ENCODE measurements at regions not wholly inside any gene's neighbourhood (a gene's known extent, or its start where the extent isn't known, plus 50 kb on each side); places are given as distances from the start of the nearest gene placed in this dataset.

DNA sequence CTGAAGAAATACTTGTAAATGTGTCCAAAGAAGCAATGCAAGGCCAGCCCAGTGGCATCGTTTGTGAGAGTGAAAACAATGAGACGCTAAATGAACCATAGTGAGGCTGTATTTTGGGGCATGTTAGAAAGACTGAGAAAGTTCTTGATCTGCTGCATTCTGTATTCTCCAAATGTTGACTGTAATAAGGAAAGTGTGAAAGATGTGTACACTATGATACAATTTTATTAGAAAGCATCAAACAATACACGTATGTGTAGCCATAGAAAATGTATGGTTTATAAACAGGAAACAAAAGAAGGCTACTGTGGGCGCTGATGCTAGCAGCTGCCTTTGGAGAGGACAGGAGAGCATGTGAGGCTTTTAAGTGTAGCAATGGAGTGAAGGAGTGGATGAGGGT lies 233.5 kb upstream of the E2F8 start:
- H4K20me1 ChIP-seq (ENCODE audit: insufficient read depth, low read length), result no peaks in the 10 kb centered on the region
- TF ChIP-seq, protein P1, sequence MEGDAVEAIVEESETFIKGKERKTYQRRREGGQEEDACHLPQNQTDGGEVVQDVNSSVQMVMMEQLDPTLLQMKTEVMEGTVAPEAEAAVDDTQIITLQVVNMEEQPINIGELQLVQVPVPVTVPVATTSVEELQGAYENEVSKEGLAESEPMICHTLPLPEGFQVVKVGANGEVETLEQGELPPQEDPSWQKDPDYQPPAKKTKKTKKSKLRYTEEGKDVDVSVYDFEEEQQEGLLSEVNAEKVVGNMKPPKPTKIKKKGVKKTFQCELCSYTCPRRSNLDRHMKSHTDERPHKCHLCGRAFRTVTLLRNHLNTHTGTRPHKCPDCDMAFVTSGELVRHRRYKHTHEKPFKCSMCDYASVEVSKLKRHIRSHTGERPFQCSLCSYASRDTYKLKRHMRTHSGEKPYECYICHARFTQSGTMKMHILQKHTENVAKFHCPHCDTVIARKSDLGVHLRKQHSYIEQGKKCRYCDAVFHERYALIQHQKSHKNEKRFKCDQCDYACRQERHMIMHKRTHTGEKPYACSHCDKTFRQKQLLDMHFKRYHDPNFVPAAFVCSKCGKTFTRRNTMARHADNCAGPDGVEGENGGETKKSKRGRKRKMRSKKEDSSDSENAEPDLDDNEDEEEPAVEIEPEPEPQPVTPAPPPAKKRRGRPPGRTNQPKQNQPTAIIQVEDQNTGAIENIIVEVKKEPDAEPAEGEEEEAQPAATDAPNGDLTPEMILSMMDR (IDR thresholded peaks at IDR 0.05; ENCODE audit: low read depth, low read length), result no peak
- TF ChIP-seq EZH2phosphoT487 (IDR thresholded peaks at IDR 0.05; ENCODE audit: low read depth), result no peak
- no peaks in the 10 kb centered on the region for H3K79me2 ChIP-seq (ENCODE audit: low read length)

DNA sequence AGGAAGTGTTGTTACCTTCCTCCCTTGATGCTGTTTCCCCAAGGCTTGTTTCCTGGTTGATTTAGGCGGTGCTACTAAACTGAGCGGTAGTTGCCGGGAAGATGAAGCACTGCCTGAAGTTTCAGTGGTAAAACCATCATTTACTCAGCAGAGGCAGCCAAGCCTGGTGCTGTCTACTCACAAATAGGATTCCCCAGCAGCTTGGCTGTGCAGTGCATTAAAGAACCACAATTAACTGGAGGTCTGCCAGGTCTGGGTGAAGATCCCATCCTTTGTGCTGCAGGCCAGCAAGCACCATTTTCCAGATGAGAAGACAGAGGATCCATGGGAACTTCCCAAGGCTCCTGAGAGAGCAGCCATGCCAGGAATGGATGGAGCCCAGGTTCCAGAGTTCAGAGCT lies 231.9 kb upstream of the E2F8 start:
- Histone ChIP-seq H3K4me2 (ENCODE audit: low read length) (no peak overlapping the region), H3K4me1 (ENCODE audit: low read length) (no peaks in the 10 kb centered on the region), H3K27ac (ENCODE audit: low read length) (no peak overlapping the region), H2AFZ (ENCODE audit: low read depth, low read length) (no peak overlapping the region), H3K4me3 (ENCODE audit: low read length) (no peak overlapping the region), H3K36me3 (replicated peaks; ENCODE audit: low read depth, low read length) (no peaks in the 10 kb centered on the region), H3K79me2 (ENCODE audit: low read length) (no peaks in the 10 kb centered on the region), H4K20me1 (ENCODE audit: insufficient read depth, low read length) (no peaks in the 10 kb centered on the region), H3K9me3 (ENCODE audit: insufficient read depth, low read length) (no peaks in the 10 kb centered on the region), H3K27me3 (ENCODE audit: low read depth, low read length) (peaks cover 66% of the 10 kb centered on the region), H3K9ac (ENCODE audit: low read length) (no peak overlapping the region)
- TF ChIP-seq, protein P1 (IDR thresholded peaks at IDR 0.05; ENCODE audit: low read depth, low read length), result no peak
- TF ChIP-seq EZH2phosphoT487 (IDR thresholded peaks at IDR 0.05; ENCODE audit: low read depth), result no peak

More for the DNA sequence above, 233.5 kb upstream of the E2F8 start:
- no peaks in the 10 kb centered on the region for H3K9me3 ChIP-seq (ENCODE audit: insufficient read depth, low read length)
- H3K4me3 ChIP-seq (ENCODE audit: low read length), result no peak overlapping the region
- no peak overlapping the region for H2AFZ ChIP-seq (ENCODE audit: low read depth, low read length)
- H3K27ac ChIP-seq (ENCODE audit: low read length), result no peak overlapping the region
- H3K36me3 ChIP-seq (replicated peaks; ENCODE audit: low read depth, low read length), result no peaks in the 10 kb centered on the region
- H3K4me1 ChIP-seq (ENCODE audit: low read length), result no peaks in the 10 kb centered on the region
- no peak overlapping the region for H3K4me2 ChIP-seq (ENCODE audit: low read length)
- peaks cover 68% of the 10 kb centered on the region for H3K27me3 ChIP-seq (ENCODE audit: low read depth, low read length)
- H3K9ac ChIP-seq (ENCODE audit: low read length), result no peak overlapping the region

DNA sequence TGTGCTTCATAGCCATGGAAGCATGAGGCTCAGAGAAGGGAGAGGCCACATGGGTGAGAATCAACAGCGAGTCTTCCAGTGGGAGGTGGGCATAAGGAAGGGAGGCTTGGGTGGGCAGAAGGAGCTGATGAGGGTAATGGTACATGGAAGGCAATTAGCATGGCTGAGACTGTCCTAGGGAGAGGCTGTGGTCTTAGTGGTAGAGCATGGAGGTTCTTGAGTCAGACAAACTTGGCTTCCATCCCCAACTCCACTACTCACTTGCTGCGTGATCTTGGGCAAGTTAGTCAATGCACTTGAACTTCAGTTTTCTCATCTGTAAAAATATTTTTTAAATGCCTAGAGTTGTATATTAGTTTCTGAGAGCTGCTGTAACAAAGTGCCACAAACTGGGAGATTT lies 227.2 kb upstream of the E2F8 start:
- Histone ChIP-seq H3K9me3 (ENCODE audit: insufficient read depth, low read length) (no peaks in the 10 kb centered on the region), H3K36me3 (replicated peaks; ENCODE audit: low read depth, low read length) (no peaks in the 10 kb centered on the region), H3K27ac (ENCODE audit: low read length) (no peak overlapping the region), H3K4me2 (ENCODE audit: low read length) (no peak overlapping the region), H2AFZ (ENCODE audit: low read depth, low read length) (no peak overlapping the region), H3K4me3 (ENCODE audit: low read length) (no peak overlapping the region), H3K4me1 (ENCODE audit: low read length) (no peaks in the 10 kb centered on the region), H3K27me3 (ENCODE audit: low read depth, low read length) (peaks cover 47% of the 10 kb centered on the region), H3K79me2 (ENCODE audit: low read length) (no peaks in the 10 kb centered on the region), H4K20me1 (ENCODE audit: insufficient read depth, low read length) (no peaks in the 10 kb centered on the region), H3K9ac (ENCODE audit: low read length) (no peak overlapping the region)
- TF ChIP-seq, protein P1 (IDR thresholded peaks at IDR 0.05; ENCODE audit: low read depth, low read length), result no peak
- no peak for TF ChIP-seq EZH2phosphoT487 (IDR thresholded peaks at IDR 0.05; ENCODE audit: low read depth)

DNA sequence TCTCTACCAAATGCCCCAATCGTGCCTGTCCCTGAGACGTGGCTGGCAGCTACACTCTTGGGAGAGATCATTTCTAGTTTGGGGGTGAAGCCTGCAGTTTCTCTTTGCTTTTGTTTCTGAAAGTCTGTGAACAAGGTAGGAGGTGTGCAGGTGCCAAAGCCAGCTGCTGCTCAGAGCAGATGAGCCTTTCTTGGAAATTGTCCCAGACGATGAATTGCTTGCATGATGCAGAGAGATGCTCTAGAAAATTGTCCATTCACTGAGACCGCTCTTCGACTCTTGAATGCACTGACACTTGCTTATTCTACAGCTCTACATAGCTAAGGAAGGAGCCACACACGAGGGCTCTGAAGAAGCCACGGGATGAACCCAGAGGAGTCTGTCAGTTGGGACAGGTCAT lies 225.6 kb upstream of the E2F8 start:
- Histone ChIP-seq H3K9me3 (ENCODE audit: insufficient read depth, low read length) (no peaks in the 10 kb centered on the region), H3K4me1 (ENCODE audit: low read length) (no peaks in the 10 kb centered on the region), H2AFZ (ENCODE audit: low read depth, low read length) (no peak overlapping the region), H3K27me3 (ENCODE audit: low read depth, low read length) (peaks cover 49% of the 10 kb centered on the region), H3K4me2 (ENCODE audit: low read length) (no peak overlapping the region), H3K4me3 (ENCODE audit: low read length) (no peak overlapping the region), H3K27ac (ENCODE audit: low read length) (no peak overlapping the region), H3K36me3 (replicated peaks; ENCODE audit: low read depth, low read length) (no peaks in the 10 kb centered on the region), H3K9ac (ENCODE audit: low read length) (no peak overlapping the region), H4K20me1 (ENCODE audit: insufficient read depth, low read length) (no peaks in the 10 kb centered on the region), H3K79me2 (ENCODE audit: low read length) (no peaks in the 10 kb centered on the region)
- TF ChIP-seq, protein P1 (IDR thresholded peaks at IDR 0.05; ENCODE audit: low read depth, low read length), result no peak
- no peak for TF ChIP-seq EZH2phosphoT487 (IDR thresholded peaks at IDR 0.05; ENCODE audit: low read depth)
